ENCODE measurements at regions not wholly inside any gene's neighbourhood (a gene's known extent, or its start where the extent isn't known, plus 50 kb on each side); places are given as distances from the start of the nearest gene placed in this dataset.

DNA sequence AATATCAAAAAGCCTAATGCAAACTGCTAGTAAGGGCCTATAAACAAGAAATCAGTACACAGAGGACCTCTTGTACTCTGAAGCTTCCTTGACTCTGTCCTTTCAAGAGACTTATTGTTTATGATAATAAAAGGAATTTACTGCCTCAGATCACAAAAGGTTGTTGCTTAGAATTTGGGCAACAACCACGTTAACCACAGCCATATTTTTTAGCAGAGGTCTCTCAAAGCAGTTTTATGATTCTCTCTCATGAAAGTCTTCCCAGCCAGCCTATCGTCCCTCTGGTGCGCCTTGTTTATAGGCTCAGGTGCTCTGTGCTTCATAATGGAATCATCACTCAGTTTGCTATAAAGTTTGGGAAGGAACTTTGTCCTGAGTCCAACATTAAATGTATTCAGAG is 270.6 kb downstream of the RCHY1 start:
- TF ChIP-seq POLR2AphosphoS5 (IDR thresholded peaks at IDR 0.05; ENCODE audit: low read depth, low read length) (no peak), POLR2A (IDR thresholded peaks at IDR 0.05; ENCODE audit: low read depth, low read length) (no peak), TAF1 (IDR thresholded peaks at IDR 0.05; ENCODE audit: borderline replicate concordance, low read depth, low read length) (no peak)

Data from GM12892 (cell line).